Left renal pelvis (tissue), 4 donors: ENCODE measurements at regions not wholly inside any gene's neighbourhood (a gene's known extent, or its start where the extent isn't known, plus 50 kb on each side); places are given as distances from the start of the nearest gene placed in this dataset.
"Not testable (repeated sequence)": the region's sequence is repeated elsewhere in the genome, so short reads cannot be mapped to it uniquely, and the experiment has no call there.

Experiments
- DNase-seq, 4 donors: peaks; one replicate each; pipeline ENCODE4 v3.0.0-alpha.2; 2013; ENCODE audit warnings: low read depth in 4 of 4, low spot score in 3 of 4

- no peak for DNase-seq
These were observed 87.0 kb downstream of the PLXNA1 start for GRCh38 chr3:127069814-127070440.

- no peak for DNase-seq
These were observed 87.9 kb downstream of the PLXNA1 start for GRCh38 chr3:127070776-127071175.

GRCh38 chr3:127071597-127072001 is 88.7 kb downstream of the PLXNA1 start:
- no peak for DNase-seq

GRCh38 chr3:127072221-127072771 is 89.4 kb downstream of the PLXNA1 start:
- no peak for DNase-seq

GRCh38 chr3:127072971-127073783 is 90.3 kb downstream of the PLXNA1 start:
- no peak for DNase-seq

- no peak for DNase-seq
These were observed 91.3 kb downstream of the PLXNA1 start for GRCh38 chr3:127073941-127074820.

- peak in 1 of 4 donors; percentile 19 for DNase-seq
These were observed 92.0 kb downstream of the PLXNA1 start for GRCh38 chr3:127074900-127075360.

GRCh38 chr3:127076166-127076992 is 93.5 kb downstream of the PLXNA1 start:
- not testable (repeated sequence) for DNase-seq

- DNase-seq: no peak
These were observed 94.2 kb downstream of the PLXNA1 start for GRCh38 chr3:127077068-127077467.

GRCh38 chr3:127077505-127078064 is 94.7 kb downstream of the PLXNA1 start:
- no peak for DNase-seq

GRCh38 chr3:127078626-127079025 is 95.7 kb downstream of the PLXNA1 start:
- no peak for DNase-seq

GRCh38 chr3:127079211-127079610 is 96.3 kb downstream of the PLXNA1 start:
- DNase-seq: no peak

- no peak for DNase-seq
These were observed 98.2 kb downstream of the PLXNA1 start for GRCh38 chr3:127081001-127081720.

GRCh38 chr3:127082066-127082465 is 99.2 kb downstream of the PLXNA1 start:
- DNase-seq: no peak

GRCh38 chr3:127083778-127084397 is 101.0 kb downstream of the PLXNA1 start:
- no peak for DNase-seq

GRCh38 chr3:127084401-127084990 is 101.6 kb downstream of the PLXNA1 start:
- DNase-seq: no peak

- DNase-seq: no peak
These were observed 102.7 kb downstream of the PLXNA1 start for GRCh38 chr3:127085576-127085975.

GRCh38 chr3:127086591-127086990 is 103.7 kb downstream of the PLXNA1 start:
- not testable (repeated sequence) for DNase-seq
